Stimulated activated naive CD8-positive, alpha-beta T cell treated with anti-CD3 and anti-CD28 coated beads, Interleukin-15, Interleukin-2, amounts not matched to agents 100 U/mL and 50 U/mL, for 24 hours (primary cell): ENCODE measurements at regions not wholly inside any gene's neighbourhood (a gene's known extent, or its start where the extent isn't known, plus 50 kb on each side); places are given as distances from the start of the nearest gene placed in this dataset.
A peak's percentile ranks its signal among the peaks of the same experiment; 100 is the strongest.

ENCODE experiments used
- ATAC-seq: fragments of 150-1000 bp; cut with Tn5 transposase; one replicate; pipeline ENCODE4 v1.10.0; 2021
- DNase-seq: peaks from one replicate; pipeline ENCODE4 v3.0.0; 2021

- DNase-seq (no peak), ATAC-seq (peak; percentile 59)
Observed at GRCh38 chr10:33126742-33127141, 168.7 kb upstream of the ITGB1 start.

GRCh38 chr10:33125522-33126517 is 167.8 kb upstream of the ITGB1 start:
- no peak for DNase-seq
- peak; percentile 40 for ATAC-seq

- no peak for ATAC-seq
- DNase-seq: no peak
Observed at GRCh38 chr10:33125111-33125510, 167.1 kb upstream of the ITGB1 start.

GRCh38 chr10:33123680-33124079 is 165.7 kb upstream of the ITGB1 start:
- DNase-seq (no peak), ATAC-seq (no peak)

GRCh38 chr10:33122014-33122809 is 164.2 kb upstream of the ITGB1 start:
- ATAC-seq (no peak), DNase-seq (no peak)

GRCh38 chr10:33120700-33121099 is 162.7 kb upstream of the ITGB1 start:
- DNase-seq (no peak), ATAC-seq (peak; percentile 90)

GRCh38 chr10:33120275-33120674 is 162.2 kb upstream of the ITGB1 start:
- DNase-seq (no peak), ATAC-seq (peak; percentile 35)

GRCh38 chr10:33117816-33118215 is 159.8 kb upstream of the ITGB1 start:
- DNase-seq (no peak), ATAC-seq (peak; percentile 17)

GRCh38 chr10:33117230-33117629 is 159.2 kb upstream of the ITGB1 start:
- DNase-seq (no peak), ATAC-seq (no peak)

- peak; percentile 16 for ATAC-seq
- peak; percentile 43 for DNase-seq
Observed at GRCh38 chr10:33115738-33116719, 158.0 kb upstream of the ITGB1 start.

- DNase-seq (no peak), ATAC-seq (no peak)
Observed at GRCh38 chr10:33114451-33114952, 156.5 kb upstream of the ITGB1 start.

- DNase-seq: no peak
- ATAC-seq: no peak
Observed at GRCh38 chr10:33113466-33113865, 155.4 kb upstream of the ITGB1 start.

GRCh38 chr10:33112831-33113455 is 154.9 kb upstream of the ITGB1 start:
- ATAC-seq: no peak
- DNase-seq: no peak

GRCh38 chr10:33111488-33112051 is 153.5 kb upstream of the ITGB1 start:
- DNase-seq (no peak), ATAC-seq (no peak)

- no peak for DNase-seq
- ATAC-seq: no peak
Observed at GRCh38 chr10:33109788-33110469, 151.9 kb upstream of the ITGB1 start.

GRCh38 chr10:33109384-33109783 is 151.4 kb upstream of the ITGB1 start:
- no peak for DNase-seq
- ATAC-seq: no peak

- ATAC-seq: no peak
- DNase-seq: no peak
Observed at GRCh38 chr10:33107953-33108352, 149.9 kb upstream of the ITGB1 start.

- no peak for ATAC-seq
Observed at GRCh38 chr10:33106767-33107166, 148.7 kb upstream of the ITGB1 start.

GRCh38 chr10:33103863-33104379 is 145.9 kb upstream of the ITGB1 start:
- ATAC-seq (no peak), DNase-seq (no peak)

More at GRCh38 chr10:33106767-33107166, 148.7 kb upstream of the ITGB1 start:
- DNase-seq: no peak

- DNase-seq (no peak), ATAC-seq (no peak)
Observed at GRCh38 chr10:33102071-33102470, 144.0 kb upstream of the ITGB1 start.
